ACHN (cell line): ENCODE measurements at regions not wholly inside any gene's neighbourhood (a gene's known extent, or its start where the extent isn't known, plus 50 kb on each side); places are given as distances from the start of the nearest gene placed in this dataset.

Experiments
- DNase-seq: peaks from one replicate; pipeline ENCODE4 v3.0.0-alpha.2; 2015
- in situ Hi-C: cut with HindIII; loops from 2 replicates; pipeline ENCODE4 v1.10.0; 2017; ENCODE audit warnings: low sequenced_read_pairs, low pct_ligation_motif_present, low pct_unique_long_range_greater_than_20kb

GRCh38 chr11:38305682-38306081, 1707.6 kb upstream of the RAG2 start:
- in situ Hi-C loops, result no loop called here
- no peak for DNase-seq

- in situ Hi-C loops, result no loop called here
- DNase-seq, result no peak
Measured at GRCh38 chr11:38304926-38305325, 1706.9 kb upstream of the RAG2 start.

GRCh38 chr11:38302564-38302963, 1704.5 kb upstream of the RAG2 start:
- in situ Hi-C loops, result no loop called here
- DNase-seq, result no peak

- in situ Hi-C loops, result no loop called here
Measured at GRCh38 chr11:38300570-38300969, 1702.5 kb upstream of the RAG2 start.

GRCh38 chr11:38296211-38296776, 1698.3 kb upstream of the RAG2 start:
- DNase-seq, result no peak
- in situ Hi-C loops, result no loop called here

More at GRCh38 chr11:38300570-38300969, 1702.5 kb upstream of the RAG2 start:
- no peak for DNase-seq

GRCh38 chr11:38282718-38283117, 1684.7 kb upstream of the RAG2 start:
- DNase-seq, result no peak
- in situ Hi-C loops, result no loop called here

GRCh38 chr11:38278457-38279141, 1680.6 kb upstream of the RAG2 start:
- in situ Hi-C loops, result no loop called here
- DNase-seq, result no peak

GRCh38 chr11:38274031-38274430, 1676.0 kb upstream of the RAG2 start:
- no peak for DNase-seq
- in situ Hi-C loops, result no loop called here

GRCh38 chr11:38272376-38272775, 1674.3 kb upstream of the RAG2 start:
- in situ Hi-C loops, result no loop called here
- no peak for DNase-seq

- in situ Hi-C loops, result no loop called here
- no peak for DNase-seq
Measured at GRCh38 chr11:38266691-38267090, 1668.7 kb upstream of the RAG2 start.

- in situ Hi-C loops, result no loop called here
- no peak for DNase-seq
Measured at GRCh38 chr11:38256436-38256835, 1658.4 kb upstream of the RAG2 start.

GRCh38 chr11:38254913-38255312, 1656.9 kb upstream of the RAG2 start:
- DNase-seq, result no peak
- in situ Hi-C loops, result no loop called here

- no peak for DNase-seq
- in situ Hi-C loops, result no loop called here
Measured at GRCh38 chr11:38252620-38253019, 1654.6 kb upstream of the RAG2 start.

GRCh38 chr11:38246451-38246850, 1648.4 kb upstream of the RAG2 start:
- no peak for DNase-seq
- in situ Hi-C loops, result no loop called here

GRCh38 chr11:38226684-38227083, 1628.6 kb upstream of the RAG2 start:
- in situ Hi-C loops, result no loop called here
- DNase-seq, result no peak

GRCh38 chr11:38221295-38221694, 1623.3 kb upstream of the RAG2 start:
- in situ Hi-C loops, result no loop called here
- no peak for DNase-seq

- in situ Hi-C loops, result no loop called here
- DNase-seq, result no peak
Measured at GRCh38 chr11:38219636-38220035, 1621.6 kb upstream of the RAG2 start.

GRCh38 chr11:38208951-38209350, 1610.9 kb upstream of the RAG2 start:
- in situ Hi-C loops, result no loop called here
- no peak for DNase-seq

GRCh38 chr11:38206663-38207062, 1608.6 kb upstream of the RAG2 start:
- no peak for DNase-seq
- in situ Hi-C loops, result no loop called here

- in situ Hi-C loops, result no loop called here
- no peak for DNase-seq
Measured at GRCh38 chr11:38191101-38191500, 1593.1 kb upstream of the RAG2 start.
